AML-193 (cell line): ENCODE measurements at regions not wholly inside any gene's neighbourhood (a gene's known extent, or its start where the extent isn't known, plus 50 kb on each side); places are given as distances from the start of the nearest gene placed in this dataset.
A peak's percentile ranks its signal among the peaks of the same experiment; 100 is the strongest.
"Not testable (repeated sequence)": the region's sequence is repeated elsewhere in the genome, so short reads cannot be mapped to it uniquely, and the experiment has no call there.

Experiments
- DNase-seq, 2 experiments: peaks; one replicate each; lab custom pipeline; 2025; lab: John Stamatoyannopoulos, UW

- no peak for DNase-seq
Measured at GRCh38 chr5:106699198-106699597, 971.5 kb downstream of the EFNA5 start.

GRCh38 chr5:106698169-106698568 is 972.6 kb downstream of the EFNA5 start:
- no peak for DNase-seq

- no peak for DNase-seq
Measured at GRCh38 chr5:106691701-106692100, 979.0 kb downstream of the EFNA5 start.

- DNase-seq: no peak
Measured at GRCh38 chr5:106690585-106690984, 980.2 kb downstream of the EFNA5 start.

GRCh38 chr5:106680330-106680729 is 990.4 kb downstream of the EFNA5 start:
- no peak for DNase-seq

GRCh38 chr5:106677057-106677456 is 993.7 kb downstream of the EFNA5 start:
- DNase-seq: no peak

- DNase-seq: no peak
Measured at GRCh38 chr5:106675687-106676086, 995.0 kb downstream of the EFNA5 start.

GRCh38 chr5:106673941-106674340 is 996.8 kb downstream of the EFNA5 start:
- DNase-seq: no peak

- no peak for DNase-seq
Measured at GRCh38 chr5:106661866-106662265, 1008.9 kb downstream of the EFNA5 start.

GRCh38 chr5:106660681-106661080 is 1010.1 kb downstream of the EFNA5 start:
- DNase-seq: no peak

GRCh38 chr5:106658150-106658549 is 1012.6 kb downstream of the EFNA5 start:
- no peak for DNase-seq

- no peak for DNase-seq
Measured at GRCh38 chr5:106656821-106657220, 1013.9 kb downstream of the EFNA5 start.

GRCh38 chr5:106649031-106649430 is 1021.7 kb downstream of the EFNA5 start:
- DNase-seq: no peak

GRCh38 chr5:106648401-106648800 is 1022.3 kb downstream of the EFNA5 start:
- DNase-seq: no peak

GRCh38 chr5:106646106-106646505 is 1024.6 kb downstream of the EFNA5 start:
- DNase-seq: no peak

- no peak for DNase-seq
Measured at GRCh38 chr5:106640511-106640910, 1030.2 kb downstream of the EFNA5 start.

GRCh38 chr5:106639488-106639887 is 1031.2 kb downstream of the EFNA5 start:
- no peak for DNase-seq

- DNase-seq: no peak
Measured at GRCh38 chr5:106637275-106637674, 1033.5 kb downstream of the EFNA5 start.

- DNase-seq: no peak
Measured at GRCh38 chr5:106634375-106634774, 1036.4 kb downstream of the EFNA5 start.

GRCh38 chr5:106633825-106634224 is 1036.9 kb downstream of the EFNA5 start:
- no peak for DNase-seq

GRCh38 chr5:106628456-106628855 is 1042.3 kb downstream of the EFNA5 start:
- DNase-seq: not testable (repeated sequence)

- DNase-seq: no peak
Measured at GRCh38 chr5:106610041-106610440, 1060.7 kb downstream of the EFNA5 start.

GRCh38 chr5:106601620-106602019 is 1069.1 kb downstream of the EFNA5 start:
- DNase-seq: peak in 1 of 2 experiments; percentile 10

GRCh38 chr5:106600803-106601202 is 1069.9 kb downstream of the EFNA5 start:
- DNase-seq: no peak

GRCh38 chr5:106595864-106596263 is 1074.9 kb downstream of the EFNA5 start:
- DNase-seq: no peak
